Fibroblast of the aortic adventitia (primary cell): ENCODE measurements at regions not wholly inside any gene's neighbourhood (a gene's known extent, or its start where the extent isn't known, plus 50 kb on each side); places are given as distances from the start of the nearest gene placed in this dataset.
A peak's percentile ranks its signal among the peaks of the same experiment; 100 is the strongest.

ENCODE experiments used
- DNase-seq: peaks from one replicate; pipeline ENCODE4 v3.0.0-alpha.2; 2010; ENCODE audit warnings: low read depth
- H3K4me3 ChIP-seq: 2 replicates; pipeline ENCODE4 v1.5.1; 2011; ENCODE audit warnings: low read depth, mild to moderate bottlenecking, control low read depth, low read length, moderate library complexity
- CTCF ChIP-seq: IDR thresholded peaks from 2 replicates; pipeline ENCODE4 v1.5.1; 2011; ENCODE audit warnings: mild to moderate bottlenecking, low read length, control low read depth, inconsistent platforms; ENCODE audit not compliant: insufficient read depth

GRCh38 chrX:149312988-149313387 lies 192.1 kb downstream of the IDS start:
- DNase-seq = peak; percentile 5
- no peak for TF ChIP-seq CTCF
- H3K4me3 ChIP-seq = no peak overlapping the region

GRCh38 chrX:149312097-149312496 lies 193.0 kb downstream of the IDS start:
- no peak for TF ChIP-seq CTCF
- DNase-seq = no peak
- no peak overlapping the region for H3K4me3 ChIP-seq

GRCh38 chrX:149302705-149303104 lies 202.4 kb downstream of the IDS start:
- no peak for TF ChIP-seq CTCF
- H3K4me3 ChIP-seq = no peak overlapping the region
- DNase-seq = no peak

- H3K4me3 ChIP-seq = no peak overlapping the region
- no peak for TF ChIP-seq CTCF
- DNase-seq = no peak
These were observed 207.0 kb downstream of the IDS start for GRCh38 chrX:149298111-149298510.

GRCh38 chrX:149296092-149296491 lies 209.0 kb downstream of the IDS start:
- no peak for TF ChIP-seq CTCF
- DNase-seq = no peak
- H3K4me3 ChIP-seq = no peak overlapping the region

GRCh38 chrX:149286940-149287349 lies 218.2 kb downstream of the IDS start:
- peak; percentile 68 for TF ChIP-seq CTCF
- DNase-seq = peak; percentile 43
- no peak overlapping the region for H3K4me3 ChIP-seq

GRCh38 chrX:149284616-149285015 lies 220.5 kb downstream of the IDS start:
- DNase-seq = no peak
- no peak overlapping the region for H3K4me3 ChIP-seq
- no peak for TF ChIP-seq CTCF
